Astrocyte (in vitro differentiated cells and primary cell): ENCODE measurements at regions not wholly inside any gene's neighbourhood (a gene's known extent, or its start where the extent isn't known, plus 50 kb on each side); places are given as distances from the start of the nearest gene placed in this dataset.

Experiments used
- CTCF ChIP-seq: IDR thresholded peaks from 2 replicates; pipeline ENCODE4 v1.5.1; 2011; ENCODE audit warnings: low read depth, mild to moderate bottlenecking, inconsistent platforms, low read length, moderate library complexity; ENCODE audit not compliant: insufficient read depth
- EZH2 ChIP-seq: IDR thresholded peaks from 2 replicates; pipeline ENCODE4 v1.6.1; 2012; ENCODE audit warnings: mild to moderate bottlenecking, low read length, inconsistent platforms; ENCODE audit not compliant: insufficient read depth

DNA sequence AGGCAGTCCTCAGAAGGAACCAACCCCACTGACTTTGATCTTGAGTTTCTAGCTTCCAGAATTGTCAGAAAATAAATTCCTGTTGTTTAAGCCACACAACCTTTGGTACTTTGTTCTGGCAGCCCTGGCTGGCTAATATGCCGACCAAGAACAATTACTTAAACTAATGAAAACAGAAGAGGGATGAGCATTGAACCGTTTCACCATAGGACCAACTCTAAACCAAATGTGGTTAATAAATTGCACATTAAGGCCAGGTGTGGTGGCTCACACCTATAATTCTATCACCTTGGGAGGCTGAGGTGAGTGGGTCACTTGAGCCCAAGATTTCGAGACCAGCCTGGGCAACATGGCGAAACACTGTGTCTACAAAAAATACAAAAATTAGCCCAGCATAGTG lies 160.9 kb upstream of the RAI14 start:
- TF ChIP-seq CTCF (no peak), EZH2 (no peak)
